ENCODE measurements at regions not wholly inside any gene's neighbourhood (a gene's known extent, or its start where the extent isn't known, plus 50 kb on each side); places are given as distances from the start of the nearest gene placed in this dataset.

DNA sequence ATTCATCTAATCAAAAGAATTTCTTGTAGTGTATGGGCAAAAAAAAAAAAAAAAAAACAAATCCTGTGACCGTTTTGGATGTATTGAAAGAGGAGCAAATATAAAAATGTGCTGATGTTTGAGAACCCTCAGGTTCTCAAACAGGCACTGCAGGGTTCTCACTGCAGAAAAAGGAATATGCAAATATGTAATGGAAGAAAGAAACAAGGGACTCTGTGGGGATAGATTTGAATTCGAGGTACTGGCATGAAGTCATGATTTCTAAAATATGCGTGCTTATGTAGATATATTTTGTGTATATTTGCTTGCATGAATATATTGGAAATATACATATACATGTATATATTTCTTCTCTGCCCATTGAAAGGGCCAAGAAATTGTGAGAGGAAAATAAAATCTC, 365.0 kb upstream of the RUNX1 start:
- CTCF ChIA-PET: no interaction called here
- Histone ChIP-seq H3K4me3 (no peak overlapping the region), H3K4me1 (no peaks in the 10 kb centered on the region), H3K4me2 (no peak overlapping the region), H3K27ac (no peak overlapping the region), H3K9me3 (no peaks in the 10 kb centered on the region)
- no peak for FAIRE-seq
- ATAC-seq: no peak
- WGBS (ENCODE audit: missing lambda C conversion rate): 34% methylated on average over 3 of the region's 3 CpGs
- POLR2A ChIA-PET: no interaction called here
- DNase-seq (ENCODE audit: low read depth in 1 of 2, low spot score in 1 of 2): no peak
- TF ChIP-seq JUN (IDR thresholded peaks at IDR 0.05): no peak
- TF ChIP-seq CHD4 (IDR thresholded peaks at IDR 0.05; ENCODE audit: borderline replicate concordance): no peak
- TF ChIP-seq SREBF2 (IDR thresholded peaks at IDR 0.05): no peak
- TF ChIP-seq, protein P1, sequence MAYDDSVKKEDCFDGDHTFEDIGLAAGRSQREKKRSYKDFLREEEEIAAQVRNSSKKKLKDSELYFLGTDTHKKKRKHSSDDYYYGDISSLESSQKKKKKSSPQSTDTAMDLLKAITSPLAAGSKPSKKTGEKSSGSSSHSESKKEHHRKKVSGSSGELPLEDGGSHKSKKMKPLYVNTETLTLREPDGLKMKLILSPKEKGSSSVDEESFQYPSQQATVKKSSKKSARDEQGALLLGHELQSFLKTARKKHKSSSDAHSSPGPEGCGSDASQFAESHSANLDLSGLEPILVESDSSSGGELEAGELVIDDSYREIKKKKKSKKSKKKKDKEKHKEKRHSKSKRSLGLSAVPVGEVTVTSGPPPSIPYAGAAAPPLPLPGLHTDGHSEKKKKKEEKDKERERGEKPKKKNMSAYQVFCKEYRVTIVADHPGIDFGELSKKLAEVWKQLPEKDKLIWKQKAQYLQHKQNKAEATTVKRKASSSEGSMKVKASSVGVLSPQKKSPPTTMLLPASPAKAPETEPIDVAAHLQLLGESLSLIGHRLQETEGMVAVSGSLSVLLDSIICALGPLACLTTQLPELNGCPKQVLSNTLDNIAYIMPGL (CRISPR knock-in tag; IDR thresholded peaks at IDR 0.05; ENCODE audit: borderline replicate concordance): no peak
- TF ChIP-seq HEYL (CRISPR knock-in tag; IDR thresholded peaks at IDR 0.05): no peak
- no peak for TF ChIP-seq FOSB (CRISPR knock-in tag; IDR thresholded peaks at IDR 0.05)
- no peak for TF ChIP-seq NPAS2 (CRISPR knock-in tag; IDR thresholded peaks at IDR 0.05; ENCODE audit: borderline replicate concordance)
- TF ChIP-seq, protein P2, sequence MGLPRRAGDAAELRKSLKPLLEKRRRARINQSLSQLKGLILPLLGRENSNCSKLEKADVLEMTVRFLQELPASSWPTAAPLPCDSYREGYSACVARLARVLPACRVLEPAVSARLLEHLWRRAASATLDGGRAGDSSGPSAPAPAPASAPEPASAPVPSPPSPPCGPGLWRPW (IDR thresholded peaks at IDR 0.05): no peak
- TF ChIP-seq FOXS1 (CRISPR knock-in tag; IDR thresholded peaks at IDR 0.05): no peak

DNA sequence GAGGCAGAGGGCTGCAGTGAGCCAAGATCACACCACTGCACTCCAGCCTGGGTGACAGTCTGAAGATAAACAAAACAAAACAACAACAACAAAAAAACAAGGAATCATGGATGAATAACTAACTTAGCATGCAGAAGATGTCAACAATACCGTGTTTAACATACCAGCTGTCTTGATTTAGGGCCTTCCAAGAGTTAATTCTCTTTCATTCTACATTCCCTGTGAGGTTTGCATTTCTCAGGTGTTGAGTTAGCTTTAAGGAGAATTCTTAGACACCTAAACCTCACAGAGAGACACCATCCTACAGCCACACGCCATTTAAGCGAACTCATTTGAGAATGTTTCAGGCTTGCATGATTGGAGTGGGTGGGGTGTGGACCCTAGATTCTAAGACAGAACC, 363.1 kb upstream of the RUNX1 start:
- DNase-seq (ENCODE audit: low read depth in 1 of 2, low spot score in 1 of 2): no peak
- no peaks in the 10 kb centered on the region for H3K9me3 ChIP-seq
- no peak for FAIRE-seq
- CTCF ChIA-PET: interaction anchor here (0.9 kb wide), 1 partner anchor 522 kb away, joined by 3 read pairs; no protein-coding TSS in a partner anchor
- no peak for ATAC-seq
- WGBS (ENCODE audit: missing lambda C conversion rate): 61% methylated on average over 3 of the region's 3 CpGs
- H3K27ac ChIP-seq: no peak overlapping the region
- TF ChIP-seq, protein P3, sequence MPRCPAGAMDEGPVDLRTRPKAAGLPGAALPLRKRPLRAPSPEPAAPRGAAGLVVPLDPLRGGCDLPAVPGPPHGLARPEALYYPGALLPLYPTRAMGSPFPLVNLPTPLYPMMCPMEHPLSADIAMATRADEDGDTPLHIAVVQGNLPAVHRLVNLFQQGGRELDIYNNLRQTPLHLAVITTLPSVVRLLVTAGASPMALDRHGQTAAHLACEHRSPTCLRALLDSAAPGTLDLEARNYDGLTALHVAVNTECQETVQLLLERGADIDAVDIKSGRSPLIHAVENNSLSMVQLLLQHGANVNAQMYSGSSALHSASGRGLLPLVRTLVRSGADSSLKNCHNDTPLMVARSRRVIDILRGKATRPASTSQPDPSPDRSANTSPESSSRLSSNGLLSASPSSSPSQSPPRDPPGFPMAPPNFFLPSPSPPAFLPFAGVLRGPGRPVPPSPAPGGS (IDR thresholded peaks at IDR 0.05): no peak
- no peak for TF ChIP-seq MYC (IDR thresholded peaks at IDR 0.05; ENCODE audit: borderline replicate concordance, low read length)
- no peak for TF ChIP-seq FOSB (CRISPR knock-in tag; IDR thresholded peaks at IDR 0.05)
- TF ChIP-seq ZNF302 (CRISPR knock-in tag; IDR thresholded peaks at IDR 0.05): no peak
- TF ChIP-seq BHLHE40 (IDR thresholded peaks at IDR 0.05; ENCODE audit: low read depth, low read length): no peak
- TF ChIP-seq RFX5 (IDR thresholded peaks at IDR 0.05): no peak
- TF ChIP-seq, protein P2 (IDR thresholded peaks at IDR 0.05): no peak
- TF ChIP-seq HOXB5 (CRISPR knock-in tag; IDR thresholded peaks at IDR 0.05): no peak
- TF ChIP-seq EP300 (IDR thresholded peaks at IDR 0.05): no peak
- TF ChIP-seq, protein P4, sequence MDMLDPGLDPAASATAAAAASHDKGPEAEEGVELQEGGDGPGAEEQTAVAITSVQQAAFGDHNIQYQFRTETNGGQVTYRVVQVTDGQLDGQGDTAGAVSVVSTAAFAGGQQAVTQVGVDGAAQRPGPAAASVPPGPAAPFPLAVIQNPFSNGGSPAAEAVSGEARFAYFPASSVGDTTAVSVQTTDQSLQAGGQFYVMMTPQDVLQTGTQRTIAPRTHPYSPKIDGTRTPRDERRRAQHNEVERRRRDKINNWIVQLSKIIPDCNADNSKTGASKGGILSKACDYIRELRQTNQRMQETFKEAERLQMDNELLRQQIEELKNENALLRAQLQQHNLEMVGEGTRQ (IDR thresholded peaks at IDR 0.05): no peak
- no peak for TF ChIP-seq CBX2 (IDR thresholded peaks at IDR 0.05; ENCODE audit: borderline replicate concordance, low read depth)
- TF ChIP-seq MAFK (IDR thresholded peaks at IDR 0.05; ENCODE audit: partially characterized antibody): no peak
- TF ChIP-seq NFE2L2 (conservative IDR thresholded peaks at IDR 0.05; ENCODE audit: low read length): no peak
- TF ChIP-seq KDM5A (IDR thresholded peaks at IDR 0.05): no peak
- H3K4me2 ChIP-seq: no peak overlapping the region
- POLR2A ChIA-PET: no interaction called here
- H3K4me1 ChIP-seq: no peaks in the 10 kb centered on the region
- no peak overlapping the region for H3K4me3 ChIP-seq

DNA sequence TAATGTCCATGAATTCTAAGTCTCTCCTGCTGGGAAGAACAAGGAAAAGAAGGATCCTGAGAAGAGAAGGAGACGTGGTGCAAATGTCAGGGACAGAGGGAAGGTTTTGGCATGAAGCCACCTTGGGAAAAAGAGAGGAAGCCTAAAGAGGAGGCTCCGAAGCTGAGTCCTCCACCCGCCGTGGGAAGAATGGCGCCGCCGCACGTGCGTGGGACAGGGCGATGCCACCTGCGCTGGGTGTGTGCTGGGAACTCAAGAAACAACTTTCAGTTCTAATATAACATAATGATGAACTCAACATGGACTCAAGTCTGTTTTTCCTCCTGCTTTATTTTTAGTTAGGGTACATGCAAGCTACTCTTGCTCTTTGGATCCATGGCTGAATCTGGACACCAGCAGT, 362.3 kb upstream of the RUNX1 start:
- CTCF ChIA-PET: no interaction called here
- Histone ChIP-seq H3K27ac (no peak overlapping the region), H3K9me3 (no peaks in the 10 kb centered on the region), H3K4me3 (no peak overlapping the region), H3K4me2 (no peak overlapping the region), H3K4me1 (no peaks in the 10 kb centered on the region)
- FAIRE-seq (no peak), ATAC-seq (no peak), DNase-seq (ENCODE audit: low read depth in 1 of 2, low spot score in 1 of 2) (no peak)
- no peak for TF ChIP-seq HEYL (CRISPR knock-in tag; IDR thresholded peaks at IDR 0.05)
- TF ChIP-seq, protein P3 (IDR thresholded peaks at IDR 0.05): no peak
- WGBS (ENCODE audit: missing lambda C conversion rate): 77% methylated on average over 11 of the region's 11 CpGs
- POLR2A ChIA-PET: no interaction called here

Data from A549 (cell line).